Ishikawa (cell line): ENCODE measurements at regions not wholly inside any gene's neighbourhood (a gene's known extent, or its start where the extent isn't known, plus 50 kb on each side); places are given as distances from the start of the nearest gene placed in this dataset.

Experiments used
- CEBPB ChIP-seq: IDR thresholded peaks from 2 replicates; pipeline ENCODE4 v1.6.1; 2012
- CREB1 ChIP-seq: IDR thresholded peaks from 2 replicates; pipeline ENCODE4 v1.6.1; 2012; ENCODE audit warnings: low read depth
- EGR1 ChIP-seq: IDR thresholded peaks from 2 replicates; pipeline ENCODE4 v1.6.1; 2012
- EP300 ChIP-seq: IDR thresholded peaks from 2 replicates; pipeline ENCODE4 v1.6.1; 2012; ENCODE audit warnings: borderline replicate concordance
- FOXM1 ChIP-seq: IDR thresholded peaks from 2 replicates; pipeline ENCODE4 v1.6.1; 2012; ENCODE audit warnings: low read depth, borderline replicate concordance
- MAX ChIP-seq: IDR thresholded peaks from 2 replicates; pipeline ENCODE4 v1.6.1; 2012
- NFIC ChIP-seq: IDR thresholded peaks from 2 replicates; pipeline ENCODE4 v1.6.1; 2012
- RAD21 ChIP-seq: IDR thresholded peaks from 2 replicates; pipeline ENCODE4 v1.6.1; 2012; ENCODE audit warnings: low read depth
- REST ChIP-seq: IDR thresholded peaks from 2 replicates; pipeline ENCODE4 v1.6.1; 2012; ENCODE audit warnings: low read depth, mild to moderate bottlenecking
- TAF1 ChIP-seq: IDR thresholded peaks from 2 replicates; pipeline ENCODE4 v1.6.1; 2012; ENCODE audit warnings: low read depth, mild to moderate bottlenecking
- TCF12 ChIP-seq: IDR thresholded peaks from 2 replicates; pipeline ENCODE4 v1.6.1; 2012; ENCODE audit warnings: low read depth
- TEAD4 ChIP-seq: IDR thresholded peaks from 2 replicates; pipeline ENCODE4 v1.6.1; 2012
- USF1 ChIP-seq: IDR thresholded peaks from 2 replicates; pipeline ENCODE4 v1.6.1; 2012
- YY1 ChIP-seq: IDR thresholded peaks from 2 replicates; pipeline ENCODE4 v1.6.1; 2012; ENCODE audit warnings: low read depth
- ZBTB7A ChIP-seq: IDR thresholded peaks from 2 replicates; pipeline ENCODE4 v1.6.1; 2012; ENCODE audit warnings: low read depth

- TF ChIP-seq NFIC = no peak
- no peak for TF ChIP-seq MAX
- no peak for TF ChIP-seq YY1
- no peak for TF ChIP-seq TEAD4
Measured at GRCh38 chr2:122395687-122396086, 640.2 kb downstream of the TSN start.

GRCh38 chr2:122411231-122411630 lies 655.8 kb downstream of the TSN start:
- TF ChIP-seq YY1 = no peak

- TF ChIP-seq REST = no peak
- no peak for TF ChIP-seq RAD21
- no peak for TF ChIP-seq USF1
- no peak for TF ChIP-seq TCF12
- no peak for TF ChIP-seq TEAD4
- TF ChIP-seq EGR1 = no peak
- no peak for TF ChIP-seq TAF1
- no peak for TF ChIP-seq NFIC
- TF ChIP-seq EP300 = no peak
- no peak for TF ChIP-seq MAX
- TF ChIP-seq FOXM1 = no peak
- TF ChIP-seq CREB1 = no peak
- no peak for TF ChIP-seq CEBPB
- no peak for TF ChIP-seq YY1
Measured at GRCh38 chr2:122412360-122412759, 656.9 kb downstream of the TSN start.

GRCh38 chr2:122414902-122415301 lies 659.5 kb downstream of the TSN start:
- no peak for TF ChIP-seq TAF1
- no peak for TF ChIP-seq CEBPB
- no peak for TF ChIP-seq FOXM1
- TF ChIP-seq TEAD4 = no peak
- no peak for TF ChIP-seq USF1
- no peak for TF ChIP-seq ZBTB7A
- TF ChIP-seq RAD21 = no peak
- no peak for TF ChIP-seq MAX
- TF ChIP-seq YY1 = no peak
- no peak for TF ChIP-seq TCF12
- TF ChIP-seq CREB1 = no peak

- TF ChIP-seq USF1 (no peak), CREB1 (no peak), YY1 (no peak), NFIC (no peak), MAX (no peak), TCF12 (no peak), FOXM1 (no peak), REST (no peak), TEAD4 (no peak), RAD21 (no peak)
Measured at GRCh38 chr2:122417114-122417513, 661.7 kb downstream of the TSN start.

- no peak for TF ChIP-seq EGR1
- TF ChIP-seq RAD21 = no peak
- no peak for TF ChIP-seq TCF12
- no peak for TF ChIP-seq EP300
- no peak for TF ChIP-seq YY1
- no peak for TF ChIP-seq TAF1
- no peak for TF ChIP-seq MAX
- no peak for TF ChIP-seq CEBPB
- TF ChIP-seq CREB1 = no peak
- no peak for TF ChIP-seq USF1
Measured at GRCh38 chr2:122421775-122422174, 666.3 kb downstream of the TSN start.
